ENCODE measurements at regions not wholly inside any gene's neighbourhood (a gene's known extent, or its start where the extent isn't known, plus 50 kb on each side); places are given as distances from the start of the nearest gene placed in this dataset.

DNA sequence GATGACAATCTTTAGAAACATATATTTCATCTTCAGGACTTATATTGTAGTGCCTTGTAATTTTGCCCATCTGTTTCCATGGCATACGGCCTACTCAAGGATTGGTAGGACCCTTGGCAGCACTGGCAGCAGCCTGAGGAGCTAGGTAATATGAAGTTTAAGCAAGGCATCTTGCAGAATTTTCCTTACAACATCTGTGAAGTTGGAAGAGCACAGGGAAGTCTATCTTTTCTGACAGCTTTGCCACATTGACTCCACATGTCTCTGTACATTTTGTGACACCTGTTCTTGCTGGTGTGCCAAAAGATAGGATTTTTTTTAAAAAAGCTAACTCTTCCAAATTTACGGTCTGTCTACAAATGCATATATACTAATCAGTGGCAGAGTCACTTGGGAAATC lies 1235.2 kb downstream of the PCDH7 start:
- DNase-seq (ENCODE audit: low read depth): no peak

DNA sequence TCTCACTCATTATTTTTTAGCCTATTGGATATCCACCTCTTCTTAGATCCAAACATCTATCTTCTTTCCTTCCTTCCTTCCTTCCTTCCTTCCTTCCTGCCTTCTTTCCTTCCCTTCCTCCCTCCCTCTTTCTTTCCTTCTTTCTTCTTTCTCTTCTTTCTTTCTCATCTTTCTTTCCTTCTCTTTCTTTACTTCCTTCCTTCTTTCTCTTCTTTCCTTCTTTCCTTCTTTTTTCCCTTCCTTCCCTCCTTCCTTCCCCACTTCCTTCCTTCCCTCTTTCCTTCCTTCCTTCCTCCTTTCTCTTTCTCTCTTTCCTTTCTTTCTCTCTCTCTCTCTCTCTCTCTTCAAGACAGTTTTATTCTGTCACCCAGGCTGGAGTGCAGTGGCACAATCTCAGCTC lies 1239.8 kb downstream of the PCDH7 start:
- no peak for DNase-seq (ENCODE audit: low read depth)

DNA sequence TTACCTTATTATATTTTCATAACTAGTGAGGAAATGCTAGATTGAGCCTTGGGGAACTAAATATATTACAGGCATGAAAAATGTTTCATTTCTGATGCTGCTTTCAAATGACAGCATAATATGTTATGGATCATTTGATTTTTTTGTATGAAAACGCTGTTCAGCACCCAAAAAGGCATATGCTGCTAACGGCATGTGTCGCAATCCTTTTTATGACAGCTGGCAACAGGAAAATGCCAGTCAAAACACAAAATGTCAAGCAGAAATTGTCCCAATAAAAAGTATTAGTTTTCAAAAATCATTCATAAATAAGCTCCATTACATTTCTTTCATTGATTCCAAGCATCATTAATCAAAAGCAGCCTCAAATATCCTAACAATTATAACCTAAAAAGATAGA lies 1244.5 kb downstream of the PCDH7 start:
- DNase-seq (ENCODE audit: low read depth): no peak

DNA sequence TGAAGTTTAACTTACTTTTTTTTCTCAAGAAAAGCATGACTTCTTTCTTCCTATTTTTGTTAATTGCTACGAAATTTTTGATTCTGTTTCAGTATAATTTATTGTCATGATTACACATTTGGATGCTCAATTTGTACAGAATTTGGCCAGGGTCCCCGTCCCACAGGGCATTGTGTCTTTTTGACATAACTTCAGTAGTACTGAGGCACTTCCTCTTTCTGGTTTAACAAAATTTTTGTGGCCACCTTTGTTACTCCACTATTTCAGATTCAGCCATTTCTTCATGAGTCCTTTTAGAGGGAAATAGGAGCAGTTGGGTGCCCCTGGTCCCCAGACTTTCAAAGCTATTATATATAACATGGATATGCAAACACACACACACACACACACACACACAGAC lies 1248.7 kb downstream of the PCDH7 start:
- no peak for DNase-seq (ENCODE audit: low read depth)

DNA sequence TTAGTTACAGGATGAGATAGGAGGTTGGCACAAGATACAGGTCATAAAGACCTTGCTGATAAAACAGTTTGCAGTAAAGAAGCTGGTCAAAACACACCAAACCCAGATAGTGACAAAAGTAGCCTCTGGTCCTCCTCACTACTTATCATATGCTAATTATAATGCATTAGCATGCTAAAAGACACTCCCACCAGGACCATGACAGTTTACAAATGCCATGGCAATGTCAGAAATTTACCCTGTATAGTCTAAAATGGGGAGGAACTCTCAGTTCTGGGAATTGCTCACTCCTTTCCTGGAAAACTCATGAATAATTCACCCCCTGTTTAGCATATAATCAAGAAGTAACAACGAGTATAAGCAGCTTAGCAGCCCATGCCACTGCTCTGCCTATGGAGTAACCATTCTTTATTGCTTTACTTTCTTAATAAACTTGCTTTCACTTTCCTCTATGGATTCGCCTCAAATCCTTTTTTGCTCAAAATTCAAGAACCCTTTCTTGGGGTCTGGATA lies 1254.4 kb downstream of the PCDH7 start:
- no peak for DNase-seq (ENCODE audit: low read depth)

DNA sequence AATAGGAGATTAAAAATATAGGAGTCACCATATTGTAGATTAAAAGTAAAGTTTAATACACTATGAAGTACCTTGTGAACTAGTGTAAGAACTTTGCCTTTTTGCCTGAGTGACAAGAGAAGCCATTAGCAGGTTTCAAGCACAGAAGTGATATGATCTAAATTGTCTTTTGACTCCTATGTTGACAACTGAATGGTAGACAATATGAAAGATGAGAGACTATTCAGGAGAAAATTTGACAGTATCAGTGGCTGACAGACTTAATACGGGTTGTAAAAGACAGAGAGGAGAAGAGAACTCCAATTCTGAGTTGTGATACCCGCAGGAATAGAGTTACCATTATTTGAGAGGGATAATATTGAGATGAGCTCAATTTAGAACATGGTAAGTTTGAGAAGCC lies 1259.8 kb downstream of the PCDH7 start:
- DNase-seq (ENCODE audit: low read depth): no peak

DNA sequence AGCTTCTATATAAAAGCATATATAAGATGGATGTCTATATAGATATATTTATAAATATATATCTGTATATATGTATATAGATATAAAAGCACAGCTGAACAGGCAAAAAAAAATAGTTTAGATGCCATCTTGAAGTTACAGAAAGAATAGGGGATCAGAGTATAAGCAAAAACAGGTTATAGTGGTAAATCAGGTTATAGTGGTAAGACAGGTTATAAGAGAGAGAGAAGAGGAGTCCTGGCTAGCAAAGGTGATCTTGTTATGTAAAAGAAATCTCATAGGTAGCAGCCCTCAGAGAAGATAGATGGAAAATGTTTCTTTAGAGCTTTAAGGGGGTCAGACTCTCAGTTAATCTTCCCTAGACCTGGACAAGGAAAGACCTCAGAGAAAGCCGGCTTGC lies 1263.1 kb downstream of the PCDH7 start:
- no peak for DNase-seq (ENCODE audit: low read depth)

DNA sequence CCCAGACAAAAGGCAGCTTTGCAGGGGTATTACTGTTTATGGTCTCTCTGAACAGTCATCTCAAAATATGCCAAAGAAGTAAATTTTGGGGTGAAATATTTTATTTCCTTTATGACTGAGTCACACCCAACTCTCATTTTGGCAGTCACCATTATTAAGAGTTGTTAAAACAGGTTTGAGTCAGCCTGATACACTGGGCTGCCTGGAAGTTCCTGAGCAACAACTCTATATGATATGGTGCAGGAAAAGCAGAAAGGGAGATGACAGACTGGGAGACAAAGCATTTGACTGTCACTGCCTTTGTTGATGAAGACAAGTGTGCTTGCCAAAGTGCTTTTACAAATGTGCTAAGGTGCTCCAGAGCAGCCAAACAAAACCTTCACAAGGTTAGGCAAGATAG lies 1263.5 kb downstream of the PCDH7 start:
- DNase-seq (ENCODE audit: low read depth): no peak

DNA sequence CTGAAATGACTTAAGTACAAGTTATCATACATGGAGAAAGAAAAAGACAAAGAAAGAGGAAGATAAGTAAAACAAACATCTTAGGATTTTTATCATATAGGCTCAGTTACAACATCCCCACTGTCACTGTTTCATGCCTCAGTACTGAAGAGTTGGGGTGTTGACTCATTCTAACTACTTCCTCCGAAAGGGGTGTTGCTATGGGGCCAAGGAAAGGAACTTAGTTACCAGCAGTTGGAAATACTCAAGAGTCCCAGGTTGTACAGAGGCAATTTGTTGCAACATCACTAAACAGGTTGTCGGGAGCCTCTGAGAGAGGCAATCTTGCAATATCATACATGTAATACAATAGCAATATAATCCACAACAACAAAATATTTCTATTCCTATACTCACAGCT lies 1264.7 kb downstream of the PCDH7 start:
- DNase-seq (ENCODE audit: low read depth): no peak

DNA sequence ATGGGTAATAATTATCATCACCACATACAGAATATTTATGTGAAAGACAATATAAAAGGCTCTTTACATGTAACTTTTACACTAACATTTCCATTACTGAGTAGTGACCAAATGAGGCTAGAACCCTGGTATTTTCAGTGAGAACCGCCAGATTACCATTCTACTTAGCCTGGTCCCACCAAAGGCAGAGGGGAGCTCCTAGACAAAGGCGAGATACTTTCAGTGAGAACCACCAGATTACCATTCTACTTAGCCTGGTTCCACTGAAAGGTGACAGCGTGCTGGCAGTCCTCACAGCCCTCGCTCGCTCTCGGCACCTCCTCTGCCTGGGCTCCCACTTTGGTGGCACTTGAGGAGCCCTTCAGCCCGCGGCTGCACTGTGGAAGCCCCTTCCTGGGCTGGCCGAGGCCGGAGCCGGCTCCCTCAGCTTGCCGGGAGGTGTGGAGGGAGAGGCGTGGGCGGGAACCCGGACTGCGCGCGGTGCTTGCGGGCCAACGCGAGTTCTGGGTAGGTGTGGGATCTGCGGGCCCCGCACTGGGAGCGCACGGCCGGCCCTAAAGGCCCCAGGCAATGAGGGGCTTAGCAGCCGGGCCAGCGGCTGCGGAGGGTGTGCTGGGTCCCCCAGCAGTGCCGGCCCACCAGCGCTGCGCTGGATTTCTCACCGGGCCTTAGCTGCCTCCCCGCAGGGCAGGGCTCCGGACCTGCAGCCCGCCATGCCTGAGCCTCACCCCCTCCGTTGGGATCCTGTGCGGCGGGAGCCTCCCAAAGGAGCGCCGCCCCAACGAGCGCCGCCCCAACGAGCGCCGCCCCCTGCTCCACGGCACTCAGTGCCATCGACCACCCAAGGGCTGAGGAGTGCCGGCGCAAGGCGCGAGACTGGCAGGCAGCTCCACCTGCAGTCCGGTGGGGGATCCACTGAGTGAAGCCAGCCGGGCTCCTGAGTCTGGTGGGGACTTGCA lies 1276.1 kb downstream of the PCDH7 start:
- no peak for DNase-seq (ENCODE audit: low read depth)

DNA sequence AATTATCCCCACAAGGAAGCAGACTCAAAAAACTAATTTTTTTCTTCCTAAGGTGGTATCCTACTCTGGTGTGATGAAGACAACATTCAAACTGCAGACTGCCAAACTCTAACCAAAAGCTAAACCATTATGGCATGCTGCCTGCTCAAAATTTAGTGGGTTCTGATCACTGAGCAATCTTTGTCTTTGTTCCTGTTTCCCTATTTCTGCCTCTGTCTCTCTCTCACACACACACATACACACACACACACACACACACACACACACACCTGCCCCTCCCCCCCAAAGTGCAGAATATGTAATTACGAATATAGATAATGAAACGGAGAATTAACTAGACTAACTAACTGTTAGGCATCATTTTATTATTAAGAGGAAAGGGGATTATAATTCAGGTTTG lies 1278.6 kb downstream of the PCDH7 start:
- DNase-seq (ENCODE audit: low read depth): no peak

DNA sequence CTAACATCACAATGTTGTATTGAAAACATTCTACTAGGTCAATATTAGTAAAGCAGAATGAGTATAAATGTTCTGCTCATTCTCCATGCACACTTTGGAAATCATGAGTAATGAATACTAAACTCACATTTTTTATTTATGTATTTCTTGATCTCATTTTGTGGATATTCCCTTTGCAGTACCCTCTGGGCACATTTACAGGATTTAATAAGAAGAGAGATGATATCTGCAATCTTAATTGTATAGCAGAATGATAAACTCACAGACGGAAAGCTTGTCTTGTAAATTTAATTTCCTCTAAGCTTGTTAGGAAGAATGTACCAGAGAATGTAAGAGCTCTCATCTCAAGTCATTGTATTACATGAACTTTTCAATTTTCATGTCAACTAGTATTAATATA lies 1279.7 kb downstream of the PCDH7 start:
- no peak for DNase-seq (ENCODE audit: low read depth)

DNA sequence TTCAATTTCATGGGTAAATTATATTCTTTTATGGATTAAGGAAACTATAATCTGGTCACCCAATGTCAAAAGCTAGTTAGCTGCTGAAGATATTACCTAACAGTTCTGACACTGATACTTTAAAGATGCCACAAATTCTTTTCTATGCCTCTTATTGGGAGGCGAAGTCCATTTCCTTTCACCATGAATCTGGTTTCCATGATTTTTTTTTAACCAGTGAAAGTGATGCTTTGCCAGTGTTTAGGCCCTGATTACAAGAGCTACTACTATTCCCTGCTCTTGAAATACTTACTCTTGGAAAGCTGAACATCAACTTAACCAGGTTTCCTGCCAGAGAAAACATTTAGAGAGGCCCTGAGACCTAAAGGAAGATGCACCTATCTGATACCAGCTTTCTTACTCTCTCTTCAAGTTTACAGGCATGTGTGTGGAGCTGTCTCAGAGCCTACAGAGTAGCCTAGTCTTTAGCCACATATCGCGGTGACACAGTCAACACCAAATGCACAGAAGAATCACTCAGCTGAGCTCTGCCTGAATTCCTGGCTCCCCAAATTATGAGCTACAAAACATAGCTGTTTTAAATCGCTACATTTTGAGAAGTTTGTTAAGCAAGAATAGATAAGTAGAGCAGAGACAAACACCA lies 1280.8 kb downstream of the PCDH7 start:
- no peak for DNase-seq (ENCODE audit: low read depth)

DNA sequence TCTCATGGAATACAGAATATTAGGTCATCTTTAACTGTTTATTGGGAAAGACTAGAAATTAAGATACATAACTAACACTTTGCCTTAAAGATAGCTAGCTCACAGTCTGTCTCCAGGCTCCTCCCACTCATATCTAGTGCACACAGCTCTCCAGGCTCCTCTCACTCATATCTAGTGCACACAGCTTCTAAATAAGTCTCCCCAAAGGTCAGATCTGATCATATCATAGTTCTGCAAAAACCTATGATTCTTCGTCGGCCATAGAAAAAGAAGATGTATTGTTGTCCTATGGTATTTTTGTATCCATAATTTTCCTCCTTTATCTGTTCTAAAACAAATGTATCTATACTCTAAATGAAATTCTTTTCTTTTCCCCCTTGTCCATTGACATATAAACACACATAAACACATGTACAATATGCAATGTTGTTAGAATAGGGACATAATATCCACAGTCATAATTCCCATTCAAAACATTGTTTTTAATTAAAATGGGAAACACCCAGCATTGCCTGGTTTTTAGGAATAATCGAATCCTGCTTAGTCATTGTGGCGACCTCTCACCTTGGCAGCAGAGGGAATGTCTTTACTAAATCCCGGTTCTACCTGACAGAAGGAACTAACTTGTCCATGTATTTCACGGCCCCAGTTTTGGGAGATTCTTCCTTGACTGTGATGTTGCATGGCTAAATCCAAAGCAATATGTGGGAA lies 1282.0 kb downstream of the PCDH7 start:
- no peak for DNase-seq (ENCODE audit: low read depth)

DNA sequence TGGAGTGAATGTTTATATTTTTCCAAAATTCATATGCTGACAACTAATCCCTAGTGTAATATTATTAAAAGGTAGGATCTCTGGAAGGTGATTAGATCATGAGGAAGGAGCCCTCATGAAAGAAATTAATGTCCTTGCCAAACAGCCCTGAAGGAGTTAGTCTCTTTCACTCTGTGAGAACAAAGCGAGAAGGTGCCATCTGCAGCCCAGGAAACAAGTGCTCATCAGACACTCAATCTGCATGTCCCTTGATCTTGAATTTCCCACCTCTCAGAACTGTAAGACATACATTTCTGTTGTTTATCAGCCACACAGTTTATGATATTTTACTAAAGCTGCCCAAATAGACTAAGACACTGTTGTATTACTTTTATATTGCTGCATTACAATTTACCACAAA lies 1283.4 kb downstream of the PCDH7 start:
- no peak for DNase-seq (ENCODE audit: low read depth)

DNA sequence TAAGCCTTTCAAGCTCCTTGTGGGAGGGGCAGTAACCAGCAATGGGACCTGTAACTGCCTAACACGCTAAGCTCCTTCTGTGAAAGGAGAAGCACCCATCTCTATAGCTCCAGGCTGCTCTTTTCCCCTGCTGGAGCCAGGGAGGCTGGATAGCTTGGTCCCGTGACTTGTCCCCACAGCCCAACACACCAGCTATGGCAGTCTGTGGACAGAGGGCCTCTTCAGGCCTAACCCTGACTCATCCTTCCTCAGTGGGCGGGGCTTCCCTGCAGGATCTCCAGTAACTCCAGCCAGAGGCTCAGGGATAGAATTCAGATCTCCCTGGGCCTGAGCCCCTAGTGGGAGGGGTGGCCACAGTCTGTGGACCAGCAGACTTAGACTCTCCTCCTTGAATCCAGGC lies 1290.1 kb downstream of the PCDH7 start:
- no peak for DNase-seq (ENCODE audit: low read depth)

DNA sequence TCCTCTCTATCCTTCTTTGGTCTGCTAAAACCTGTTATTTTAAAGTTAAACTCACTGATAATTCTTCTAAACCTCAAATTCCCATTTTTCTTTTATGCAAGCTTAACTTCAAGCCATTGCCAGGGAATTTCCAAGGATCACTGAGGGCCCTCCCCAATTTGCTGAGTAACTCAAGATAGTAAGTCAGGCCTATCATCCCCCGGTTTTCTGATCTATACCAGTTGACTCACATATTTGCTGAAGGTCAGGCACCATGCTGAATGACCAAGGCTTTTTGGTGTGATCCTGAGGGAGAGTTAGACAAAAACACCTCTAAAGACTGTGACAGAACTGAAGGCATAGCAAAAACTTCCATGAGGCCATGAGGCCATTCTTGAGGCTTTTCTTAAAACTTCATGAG lies 1301.9 kb downstream of the PCDH7 start:
- DNase-seq (ENCODE audit: low read depth): peak; percentile 3

DNA sequence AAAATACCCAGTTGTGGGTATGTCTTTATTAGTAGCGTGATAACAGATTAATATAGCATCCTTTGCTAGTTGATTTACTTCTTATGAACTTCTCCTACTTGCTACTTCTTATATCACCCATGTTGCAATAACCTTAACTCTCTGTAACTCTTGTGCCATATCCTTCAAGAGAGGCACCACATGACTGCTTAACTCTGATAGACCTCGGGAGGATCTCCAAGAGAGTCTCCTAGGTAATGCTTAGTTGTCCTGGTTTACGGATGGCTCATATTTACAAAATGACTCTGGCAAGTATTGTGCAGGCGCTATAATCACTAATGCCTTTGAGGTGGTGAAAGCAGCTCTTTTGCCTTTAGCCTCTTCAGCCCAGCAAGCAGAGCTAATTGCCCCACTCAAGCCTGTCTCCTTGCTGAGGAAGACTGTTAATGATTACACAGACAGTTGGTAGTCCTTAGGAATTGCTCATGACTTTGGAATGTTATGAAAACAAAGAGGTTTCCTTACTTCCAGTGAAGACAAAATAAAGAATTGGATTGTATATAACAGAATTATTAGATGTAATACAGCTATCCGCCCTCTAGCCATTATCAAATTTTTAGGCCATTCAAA lies 1305.8 kb downstream of the PCDH7 start:
- DNase-seq (ENCODE audit: low read depth): peak; percentile 42

DNA sequence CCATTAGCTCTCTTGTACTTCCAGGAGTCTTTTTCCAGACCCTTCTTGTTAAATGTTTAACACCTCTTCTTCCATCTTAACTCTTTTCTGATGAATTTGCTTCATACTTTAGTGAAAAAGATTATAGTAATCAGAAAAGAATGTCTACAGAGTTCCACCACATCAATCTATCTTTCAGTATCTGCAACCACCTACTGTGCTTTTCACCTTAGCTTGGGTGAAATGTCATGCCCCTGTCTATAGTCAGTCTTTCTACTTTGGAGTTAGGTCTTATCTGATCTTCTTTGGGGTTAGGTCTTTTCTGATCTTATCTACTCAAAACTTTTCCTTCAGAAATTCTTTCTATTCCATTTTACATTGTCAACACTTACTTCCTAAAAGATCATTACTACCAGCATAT lies 1310.2 kb downstream of the PCDH7 start:
- DNase-seq (ENCODE audit: low read depth): no peak

DNA sequence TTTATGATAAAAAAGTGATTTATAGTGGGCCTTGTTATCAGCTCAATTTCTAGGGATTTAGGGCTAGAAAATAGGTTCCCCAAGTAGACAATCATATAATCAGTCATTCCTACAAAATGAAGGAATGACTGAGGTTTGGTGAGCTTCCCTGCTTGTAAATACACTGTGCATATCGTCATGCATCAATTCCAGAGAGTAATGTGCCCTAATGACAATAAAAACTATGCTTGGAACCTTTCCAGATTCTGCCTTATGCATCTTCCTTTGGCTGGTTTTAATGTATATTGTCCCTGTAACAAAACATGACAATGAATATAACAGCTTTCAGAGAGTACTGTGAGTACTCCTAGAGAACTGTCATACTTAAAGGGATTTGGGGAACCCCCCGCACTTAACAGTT lies 1310.9 kb downstream of the PCDH7 start:
- no peak for DNase-seq (ENCODE audit: low read depth)

DNA sequence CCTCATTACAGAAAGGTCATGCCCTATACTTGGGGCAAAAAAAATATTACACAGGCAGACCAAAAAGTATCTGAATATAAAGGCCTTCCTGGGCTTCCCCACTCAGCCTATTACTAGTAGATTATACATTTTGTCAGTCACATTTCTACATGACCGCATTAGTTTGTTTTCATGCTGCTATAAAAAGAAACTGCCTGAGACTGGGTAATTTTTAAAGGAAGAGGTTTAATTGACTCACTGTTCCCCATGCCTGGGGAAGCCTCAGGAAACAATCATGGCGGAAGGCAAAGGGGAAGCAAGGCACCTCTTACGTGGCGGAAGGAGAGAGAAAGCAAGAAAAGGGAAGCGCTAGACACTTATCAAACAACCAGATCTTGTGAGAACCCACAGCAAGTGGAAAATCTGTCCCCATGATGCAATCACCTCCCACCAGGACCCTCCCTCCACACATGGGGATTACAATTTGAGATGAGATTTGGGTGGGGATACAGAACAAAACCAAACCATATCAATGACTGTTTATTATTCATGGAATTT lies 1312.0 kb downstream of the PCDH7 start:
- DNase-seq (ENCODE audit: low read depth): no peak

DNA sequence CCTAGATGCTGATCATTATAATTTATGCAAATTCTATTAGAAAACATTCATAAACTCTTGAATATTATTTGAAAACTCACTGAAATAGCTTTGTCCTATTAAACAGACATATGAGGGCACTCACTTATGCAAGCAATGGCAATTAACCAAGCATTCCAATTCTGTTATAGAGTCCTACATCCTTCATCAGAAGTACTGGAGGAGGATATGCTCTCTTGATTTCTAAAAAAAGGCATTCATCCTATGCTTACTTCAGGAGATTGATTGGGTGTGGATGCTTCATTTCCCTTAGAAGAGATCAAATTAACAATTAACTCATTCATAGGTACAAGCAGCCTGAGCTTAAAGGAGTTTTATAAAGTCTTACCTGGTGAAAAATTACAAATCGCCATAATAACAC lies 1317.2 kb downstream of the PCDH7 start:
- no peak for DNase-seq (ENCODE audit: low read depth)

All from HS-5 (cell line).